Right lobe of liver (tissue), 6 donors: ENCODE measurements at regions not wholly inside any gene's neighbourhood (a gene's known extent, or its start where the extent isn't known, plus 50 kb on each side); places are given as distances from the start of the nearest gene placed in this dataset.
A peak's percentile ranks its signal among the peaks of the same experiment; 100 is the strongest.

ENCODE experiments used
- ATAC-seq, 4 donors: fragments of 200-7000 bp; cut with Tn5 transposase; one replicate each; pipeline ENCODE4 v1.9.1; 2020; ENCODE audit warnings: mild to moderate bottlenecking in 4 of 4, moderate library complexity in 4 of 4
- DNase-seq, 3 donors: peaks; one replicate each; pipeline ENCODE4 v3.0.0-alpha.2; 2020
- H3K27ac ChIP-seq, 3 donors: fragments of 200-600 bp; one replicate each; pipeline ENCODE4 v1.8.0; 2022
- H3K27me3 ChIP-seq, 2 donors: fragments of 200-600 bp; one replicate each; pipeline ENCODE4 v1.8.0; 2022
- H3K36me3 ChIP-seq, 4 donors: fragments of 200-600 bp; sonication (generic) in 1 of 4; one replicate each; pipeline versions ENCODE4 v1.5.1 to v1.8.0; 2017 to 2022; ENCODE audit warnings: control low read depth in 1 of 4
- H3K4me1 ChIP-seq, 4 donors: fragments of 200-600 bp; sonication (generic) in 1 of 4; one replicate each; pipeline versions ENCODE4 v1.5.1 to v1.8.0; 2017 to 2022; ENCODE audit warnings: control low read depth in 1 of 4
- H3K4me3 ChIP-seq, 3 donors: fragments of 200-600 bp; one replicate each; pipeline ENCODE4 v1.8.0; 2022
- H3K9me3 ChIP-seq, 4 donors: fragments of 200-600 bp; sonication (generic) in 1 of 4; one replicate each; pipeline versions ENCODE4 v1.5.1 to v1.8.0; 2017 to 2022; ENCODE audit warnings: control low read depth in 1 of 4
- CTCF ChIP-seq, 4 donors: fragments of 200-600 bp in 3 of 4; fragments of 450-650 bp in 1 of 4; IDR thresholded peaks; one replicate each; pipeline versions ENCODE4 v1.5.1 to v1.8.0; 2016 to 2022; ENCODE audit warnings: antibody characterized with exemption in 4 of 4, mild to moderate bottlenecking in 2 of 4
- POLR2A ChIP-seq: fragments of 450-650 bp; IDR thresholded peaks from one replicate; pipeline ENCODE4 v1.6.1; 2017; ENCODE audit warnings: antibody characterized with exemption, mild to moderate bottlenecking
- WGBS: methylation state at CpG from one replicate; pipeline ENCODE4 v1.1.6; 2018; ENCODE audit warnings: low coverage, low lambda C conversion rate; ENCODE audit not compliant: insufficient coverage; ENCODE audit errors: missing lambda C conversion rate; 5-methylcytosine and 5-hydroxymethylcytosine counted together
- intact Hi-C, 2 donors: fragments of 100-400 bp; cut with DNase I; formaldehyde crosslinking; loops; one replicate each; pipeline versions ENCODE4 v1.11.2 to v1.14.1; 2022
- donor health status: DM: no; HTN: yes; CAD: no.
- donor health status: DM: no; HTN: no; CAD: no.
- donor health status: DM: no; HTN: no; CAD: no.
- donor health status: DM: no; HTN: yes; CAD: no.
- donor health status: DM: no; HTN: yes; CAD: no.

DNA sequence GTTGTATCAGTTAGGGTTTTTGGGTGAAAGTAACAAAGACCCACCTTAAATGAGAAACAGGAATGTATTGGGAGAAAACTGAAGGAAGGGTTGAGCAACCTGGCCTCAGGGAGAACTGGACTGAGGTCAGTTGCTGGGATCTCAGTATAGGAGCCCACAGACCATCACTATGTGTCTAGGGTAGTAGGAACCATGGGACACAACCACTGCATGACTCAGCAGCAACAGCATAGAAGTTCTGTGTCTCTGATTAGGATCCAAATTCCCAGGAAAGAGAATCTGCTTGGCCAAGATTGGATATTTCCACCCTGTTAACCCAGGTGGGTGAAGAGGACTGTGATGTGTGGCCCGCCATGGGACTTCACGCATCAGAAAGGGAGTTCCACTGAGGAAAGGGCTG, 102.2 kb upstream of the RAB3GAP2 start:
- H3K4me3 ChIP-seq, result no peak overlapping the region

DNA sequence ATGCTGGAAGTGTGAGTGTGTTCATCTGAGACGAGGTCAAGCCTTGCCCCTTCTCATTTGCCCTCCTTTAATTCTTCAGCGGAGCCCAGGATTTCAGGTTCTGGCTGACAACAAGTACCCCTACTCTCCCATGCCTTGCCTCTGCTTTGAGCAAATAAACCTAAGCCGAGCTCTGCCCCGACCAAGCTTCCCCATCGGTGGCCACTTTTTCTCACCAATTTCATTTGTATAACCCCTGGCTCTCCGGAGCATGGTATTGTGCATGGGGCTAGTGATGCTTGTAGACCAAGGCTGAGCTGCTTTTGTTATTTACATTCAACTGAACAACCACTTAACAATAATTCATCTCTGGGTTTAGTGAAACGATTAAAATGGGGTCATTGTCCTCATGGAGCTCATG, 100.2 kb upstream of the RAB3GAP2 start:
- no peak overlapping the region for H3K4me3 ChIP-seq
- H3K4me1 ChIP-seq, result no peaks in the 10 kb centered on the region
- H3K36me3 ChIP-seq, result no peaks in the 10 kb centered on the region
- no peaks in the 10 kb centered on the region for H3K27me3 ChIP-seq
- intact Hi-C loops, result no loop called here
- H3K27ac ChIP-seq, result no peak overlapping the region
- no peak for ATAC-seq
- 50% methylated on average over 6 of the region's 7 CpGs for WGBS
- H3K9me3 ChIP-seq, result no peaks in the 10 kb centered on the region
- no peak for DNase-seq
- TF ChIP-seq CTCF (IDR thresholded peaks at IDR 0.05) (no peak), POLR2A (no peak)

More for the DNA sequence above, 102.2 kb upstream of the RAB3GAP2 start:
- DNase-seq (no peak), ATAC-seq (no peak)
- H3K9me3 ChIP-seq, result no peaks in the 10 kb centered on the region
- intact Hi-C loops, result no loop called here
- no peaks in the 10 kb centered on the region for H3K36me3 ChIP-seq
- 79% methylated on average over 2 of the region's 2 CpGs for WGBS
- TF ChIP-seq CTCF (IDR thresholded peaks at IDR 0.05) (no peak), POLR2A (no peak)
- no peak overlapping the region for H3K27ac ChIP-seq
- H3K27me3 ChIP-seq, result no peaks in the 10 kb centered on the region
- H3K4me1 ChIP-seq, result no peaks in the 10 kb centered on the region

- no peaks in the 10 kb centered on the region for H3K4me1 ChIP-seq
- ATAC-seq, result no peak
- no peak for DNase-seq
- TF ChIP-seq CTCF (IDR thresholded peaks at IDR 0.05) (no peak), POLR2A (no peak)
- H3K4me3 ChIP-seq, result no peak overlapping the region
- WGBS, result 54% methylated on average over 3 of the region's 4 CpGs
- intact Hi-C loops, result no loop called here
- H3K36me3 ChIP-seq, result no peaks in the 10 kb centered on the region
- no peak overlapping the region for H3K27ac ChIP-seq
- H3K9me3 ChIP-seq, result no peaks in the 10 kb centered on the region
- H3K27me3 ChIP-seq, result no peaks in the 10 kb centered on the region
Measured at GRCh38 chr1:220371324-220371723, 99.1 kb upstream of the RAB3GAP2 start.

DNA sequence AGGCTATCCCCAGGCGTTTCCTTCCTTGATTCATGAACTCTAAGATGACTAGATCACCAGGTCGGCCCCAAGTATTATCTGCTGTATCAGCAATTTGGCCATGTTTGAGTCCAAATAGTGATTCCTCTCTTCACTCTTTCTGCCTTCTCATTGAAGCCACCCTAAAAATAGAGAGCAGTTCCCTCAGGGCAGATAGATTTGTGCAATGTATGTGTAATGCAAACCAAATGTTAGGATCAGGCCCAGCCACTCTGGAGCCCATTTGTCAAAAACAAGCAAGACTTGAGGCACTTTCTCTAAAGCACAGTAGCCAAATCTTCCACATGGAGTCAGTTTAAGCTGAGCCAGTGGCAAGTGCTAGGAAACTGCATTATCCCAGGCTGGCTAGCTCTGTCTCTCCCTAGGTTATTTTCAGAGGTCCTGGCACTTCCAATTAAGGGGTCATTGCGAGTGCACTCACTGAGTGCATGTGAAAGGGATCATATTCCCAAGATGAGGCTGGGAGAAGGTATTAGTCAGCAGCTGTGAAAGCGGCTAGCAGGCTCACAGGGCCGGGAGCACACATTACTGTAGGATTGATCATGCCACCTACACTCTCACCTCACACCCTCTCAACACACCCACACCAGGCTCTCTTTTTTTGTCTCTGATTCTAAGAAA, 97.9 kb upstream of the RAB3GAP2 start:
- no peaks in the 10 kb centered on the region for H3K36me3 ChIP-seq
- 49% methylated on average over 5 of the region's 5 CpGs for WGBS
- no peaks in the 10 kb centered on the region for H3K27me3 ChIP-seq
- H3K4me3 ChIP-seq, result no peak overlapping the region
- H3K4me1 ChIP-seq, result no peaks in the 10 kb centered on the region
- DNase-seq (no peak), ATAC-seq (peak in 1 of 4 donors; percentile 34)
- no peak for TF ChIP-seq POLR2A
- no peak for TF ChIP-seq CTCF (IDR thresholded peaks at IDR 0.05)
- no peak overlapping the region for H3K27ac ChIP-seq
- intact Hi-C loops, result no loop called here
- H3K9me3 ChIP-seq, result no peaks in the 10 kb centered on the region

DNA sequence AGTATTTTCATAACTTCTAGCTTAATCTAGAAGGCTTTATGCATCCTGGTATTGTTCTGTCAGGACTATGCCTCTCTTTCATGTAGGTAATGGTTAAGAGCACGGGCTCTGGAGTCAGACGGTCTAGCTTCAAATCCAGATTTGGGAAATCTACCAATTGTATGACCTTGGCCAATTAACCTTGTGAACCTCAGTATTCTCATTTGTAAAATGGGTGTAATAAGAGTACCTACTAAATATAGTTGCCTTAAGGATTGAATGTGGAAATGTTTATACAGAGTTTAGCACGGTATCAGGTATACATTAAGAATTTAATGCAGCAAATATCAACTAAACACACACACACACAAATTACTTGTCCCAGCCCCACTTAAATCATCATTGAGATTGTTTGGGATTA, 97.3 kb upstream of the RAB3GAP2 start:
- no peak for TF ChIP-seq POLR2A
- TF ChIP-seq CTCF (IDR thresholded peaks at IDR 0.05), result no peak
- H3K4me1 ChIP-seq, result no peaks in the 10 kb centered on the region
- intact Hi-C loops, result no loop called here
- ATAC-seq (no peak), DNase-seq (no peak)
- H3K27ac ChIP-seq, result no peak overlapping the region
- WGBS, result 38% methylated on average over 2 of the region's 3 CpGs
- no peaks in the 10 kb centered on the region for H3K36me3 ChIP-seq
- H3K4me3 ChIP-seq, result no peak overlapping the region
- no peaks in the 10 kb centered on the region for H3K9me3 ChIP-seq
- no peaks in the 10 kb centered on the region for H3K27me3 ChIP-seq
